SK-N-MC (cell line): ENCODE measurements at regions not wholly inside any gene's neighbourhood (a gene's known extent, or its start where the extent isn't known, plus 50 kb on each side); places are given as distances from the start of the nearest gene placed in this dataset.

Experiments
- EZH2 ChIP-seq: fragments of 200-600 bp; sonication (generic); IDR thresholded peaks from one replicate; pipeline ENCODE4 v1.6.1; 2017; ENCODE audit warnings: antibody characterized with exemption
- POLR2AphosphoS5 ChIP-seq: IDR thresholded peaks from 2 replicates; pipeline ENCODE4 v1.6.1; 2012; ENCODE audit warnings: mild to moderate bottlenecking, low read depth, low read length, borderline replicate concordance

- TF ChIP-seq POLR2AphosphoS5 (no peak), EZH2 (no peak)
Measured at GRCh38 chr3:104004956-104005355, 1361.8 kb upstream of the ALCAM start.
